Fibroblast of skin of abdomen (primary cell): ENCODE measurements at regions not wholly inside any gene's neighbourhood (a gene's known extent, or its start where the extent isn't known, plus 50 kb on each side); places are given as distances from the start of the nearest gene placed in this dataset.

Experiments used
- DNase-seq: peaks from one replicate; pipeline ENCODE4 v3.0.0-alpha.2; 2013

DNA sequence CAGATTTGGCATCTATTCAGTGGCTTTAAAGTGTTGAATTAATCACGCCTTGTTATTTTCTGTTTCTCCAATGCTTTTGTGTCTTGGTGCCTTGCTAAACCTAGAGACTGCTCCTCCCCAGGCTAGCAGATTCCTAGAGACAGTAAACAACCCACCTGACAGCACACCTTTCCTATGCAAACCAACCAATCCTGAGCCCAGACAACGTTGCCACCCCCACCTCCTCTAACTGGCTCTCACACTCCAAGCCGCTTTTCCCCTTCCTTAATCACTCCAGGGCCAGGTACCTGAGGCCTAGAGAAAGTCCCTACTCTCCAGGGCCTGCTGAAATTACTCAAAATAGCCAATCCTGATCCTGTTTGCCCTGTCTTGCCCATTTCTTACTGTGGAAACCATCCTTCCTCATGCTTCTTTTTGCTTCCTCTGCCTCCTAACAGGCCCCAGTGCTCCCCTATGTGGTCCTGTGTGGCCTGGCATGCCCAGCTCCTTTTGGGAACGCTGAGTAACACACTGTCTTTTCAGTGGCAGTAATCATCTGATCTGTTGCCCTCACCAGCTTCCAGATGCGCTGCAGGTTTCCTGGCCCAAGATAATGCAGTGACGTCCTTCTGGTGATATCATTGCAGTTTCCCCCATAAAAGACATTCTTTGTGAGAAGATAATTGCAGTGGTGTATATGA is 53.4 kb downstream of the GAS1 start:
- DNase-seq = no peak

DNA sequence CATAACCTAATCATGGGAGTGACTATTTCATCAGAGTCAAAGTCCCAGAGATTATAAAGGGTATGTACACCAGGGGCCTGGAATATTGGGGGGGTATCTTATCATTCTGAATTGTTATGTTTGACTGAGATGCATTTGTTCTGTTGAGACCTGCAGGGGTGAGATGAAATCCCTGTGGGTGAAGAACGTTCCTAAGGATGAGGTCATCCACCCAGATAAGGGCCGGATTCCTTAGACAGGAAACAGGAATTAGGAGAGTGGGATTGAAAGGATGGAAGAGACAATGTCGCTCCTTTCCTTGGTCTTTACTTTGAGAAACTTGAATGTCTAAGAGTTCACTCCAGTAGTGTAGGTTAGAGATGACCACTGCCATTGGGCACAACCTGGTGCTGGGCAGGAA is 54.7 kb downstream of the GAS1 start:
- DNase-seq = peak; percentile 29

DNA sequence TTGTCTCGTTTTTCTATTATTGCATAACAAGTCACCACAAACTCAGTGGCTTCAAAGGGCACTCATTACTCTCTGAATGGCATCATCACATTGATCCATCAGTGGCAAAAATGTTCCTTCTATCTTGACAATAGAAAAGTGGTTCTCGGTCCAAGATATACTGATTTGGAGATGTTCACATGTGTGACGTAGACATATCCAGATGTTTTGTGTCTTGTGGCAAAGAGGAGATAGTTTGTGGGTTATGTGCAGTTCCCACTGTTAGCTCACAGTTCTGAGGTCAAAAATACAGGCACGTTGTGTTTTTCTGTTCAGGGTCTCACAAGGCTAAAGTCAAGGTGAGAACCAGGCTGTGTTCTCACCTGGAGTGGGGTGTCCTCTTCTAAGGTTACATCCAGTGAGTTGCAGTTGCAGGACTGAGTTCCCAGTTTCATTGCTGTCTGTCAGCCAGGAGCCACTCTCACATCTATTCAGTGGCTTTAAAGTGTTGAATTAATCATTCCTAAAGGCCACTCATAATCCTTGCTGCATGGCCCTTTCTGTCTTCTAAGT is 55.3 kb downstream of the GAS1 start:
- no peak for DNase-seq

- no peak for DNase-seq
Measured at GRCh38 chr9:86891091-86891490, 56.2 kb downstream of the GAS1 start.

DNA sequence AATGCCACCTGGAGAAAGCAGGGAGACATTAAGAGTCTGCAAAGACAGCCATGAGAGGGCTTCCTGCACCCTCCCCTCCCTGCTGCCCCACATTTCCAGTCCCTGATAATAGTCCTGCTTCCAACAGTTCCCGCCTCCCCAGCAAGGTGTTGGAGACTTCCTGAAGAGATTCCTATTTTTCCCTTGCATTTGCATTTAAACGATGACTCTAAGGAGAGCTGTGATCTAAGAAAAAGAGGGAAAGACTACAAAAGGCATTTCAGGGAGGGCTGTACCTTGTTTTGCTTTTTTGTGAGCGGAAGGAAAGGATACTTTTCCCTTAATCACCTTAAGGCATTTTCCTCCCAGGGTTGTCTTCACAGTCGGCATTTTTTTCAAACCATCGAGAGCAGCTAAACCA is 62.1 kb downstream of the GAS1 start:
- DNase-seq = no peak

DNA sequence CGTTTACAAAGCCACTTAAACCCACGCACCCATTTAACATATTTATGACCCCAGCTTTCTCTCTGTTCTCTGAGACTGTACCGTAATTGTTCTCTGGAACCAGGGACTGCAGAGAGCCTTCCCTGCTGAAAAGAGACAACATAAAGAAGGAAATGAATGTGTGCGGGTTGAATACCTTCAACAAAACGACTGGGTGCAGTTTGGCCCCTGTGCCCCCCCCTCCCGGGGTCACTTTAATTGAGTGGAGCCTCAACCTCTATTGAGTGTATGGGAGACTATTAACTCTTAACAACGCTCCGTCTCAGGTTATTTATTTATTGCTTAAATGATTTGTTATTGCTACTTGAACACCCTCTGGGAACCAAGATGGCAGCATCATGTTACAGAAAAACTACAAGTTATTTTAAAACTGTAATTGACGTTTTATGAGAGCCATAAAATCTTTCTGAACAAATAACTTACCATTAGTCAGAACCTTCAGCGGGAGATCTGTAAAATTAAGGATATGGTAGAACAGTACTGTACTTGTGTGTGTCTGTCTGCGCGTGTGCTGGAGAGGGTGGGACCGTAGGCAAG is 70.6 kb downstream of the GAS1 start:
- no peak for DNase-seq

DNA sequence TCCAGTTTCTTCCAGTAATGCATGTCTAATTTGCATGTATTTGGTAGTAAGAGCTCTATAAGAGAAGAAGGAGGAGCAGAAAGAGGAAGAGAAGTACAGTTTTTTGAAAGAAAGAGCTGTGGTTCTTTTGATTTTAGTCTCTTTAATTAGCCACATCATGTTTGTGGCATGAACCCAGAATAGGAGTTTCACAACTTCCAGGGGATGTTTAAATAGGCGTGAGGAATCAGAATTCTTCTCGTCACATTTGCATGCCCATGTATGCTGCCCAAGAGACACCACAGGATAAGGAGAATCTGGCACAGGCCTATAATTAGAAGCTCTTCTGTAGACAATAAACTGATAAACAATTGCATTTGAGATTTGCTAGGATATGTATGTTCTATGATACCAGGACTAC is 78.7 kb downstream of the GAS1 start:
- DNase-seq = peak; percentile 48

GRCh38 chr9:86867804-86868313 is 79.4 kb downstream of the GAS1 start:
- no peak for DNase-seq

GRCh38 chr9:86865952-86866351 is 81.4 kb downstream of the GAS1 start:
- no peak for DNase-seq

DNA sequence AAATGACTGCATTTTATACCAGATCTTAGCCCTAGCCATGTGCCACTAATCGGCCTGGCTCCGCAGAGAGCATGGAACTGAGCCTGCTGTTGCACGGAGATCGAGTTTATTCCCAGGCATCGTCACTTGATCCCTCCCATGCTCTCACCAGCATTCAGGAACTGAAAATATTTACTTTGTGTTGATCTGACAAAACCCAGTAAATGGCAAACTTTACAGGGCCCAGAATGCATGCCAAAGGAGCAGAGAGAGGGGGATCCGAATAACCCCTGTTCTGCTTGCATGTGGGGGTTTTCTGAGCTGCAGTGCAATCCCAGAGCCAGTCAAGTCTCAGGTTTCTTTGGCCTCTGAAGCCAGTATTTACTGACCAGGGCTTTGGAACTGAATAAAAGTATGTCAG is 87.3 kb downstream of the GAS1 start:
- no peak for DNase-seq

GRCh38 chr9:86859056-86859455 is 88.2 kb downstream of the GAS1 start:
- DNase-seq = no peak

GRCh38 chr9:86858009-86858408 is 89.3 kb downstream of the GAS1 start:
- DNase-seq = no peak

GRCh38 chr9:86856259-86856658 is 91.0 kb downstream of the GAS1 start:
- no peak for DNase-seq

DNA sequence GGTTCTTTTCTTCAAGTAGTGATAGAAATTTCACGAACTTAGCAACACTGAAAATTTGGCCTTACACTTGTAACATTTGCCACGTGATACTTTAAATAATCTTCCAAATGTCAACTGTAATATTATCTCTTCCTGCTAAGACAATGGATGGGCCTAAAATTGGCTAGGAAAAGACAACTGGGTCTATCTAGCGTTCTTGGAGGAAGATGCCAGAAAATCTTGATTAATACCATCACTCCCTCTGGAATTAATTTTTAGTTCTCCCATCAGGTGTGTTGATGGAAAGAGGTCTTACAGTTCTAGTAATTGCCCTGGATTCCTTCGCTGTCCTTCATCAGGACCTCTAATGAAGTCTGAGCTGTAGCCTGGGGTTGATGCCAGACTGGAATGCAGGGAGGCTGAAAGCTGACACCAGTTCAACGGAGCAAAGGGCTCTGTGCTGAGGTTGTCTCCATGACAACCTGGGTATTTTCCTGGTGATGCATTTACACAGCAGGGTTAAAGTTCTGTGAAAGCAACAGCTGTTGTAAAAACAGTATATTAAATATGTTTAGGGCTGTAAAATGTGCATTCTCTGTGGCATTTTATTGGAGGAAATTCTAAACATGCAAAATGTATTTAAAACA is 92.3 kb downstream of the GAS1 start:
- DNase-seq = peak; percentile 93

GRCh38 chr9:86846656-86847055 is 100.7 kb downstream of the GAS1 start:
- DNase-seq = peak; percentile 72

DNA sequence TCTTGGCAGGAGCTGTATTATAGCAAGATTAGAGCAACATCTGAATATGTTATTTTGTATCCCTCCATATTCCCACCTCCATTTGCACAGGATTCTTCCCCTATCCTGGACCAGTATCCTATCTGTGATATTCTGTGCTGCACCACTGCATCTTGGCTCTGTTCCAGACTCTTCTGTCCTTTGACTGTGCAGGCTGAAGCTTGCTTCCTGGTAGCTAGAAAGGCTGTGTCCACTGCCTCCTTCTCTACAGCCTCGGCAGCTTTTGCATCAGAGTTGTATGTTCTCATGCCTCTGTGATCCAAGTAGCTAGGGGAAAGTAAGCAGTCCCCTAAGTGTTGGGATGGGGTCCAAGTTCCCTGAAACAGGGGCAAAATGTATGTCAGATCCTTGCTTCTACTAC is 104.1 kb downstream of the GAS1 start:
- DNase-seq = no peak

GRCh38 chr9:86842573-86842972 is 104.7 kb downstream of the GAS1 start:
- DNase-seq = peak; percentile 16

DNA sequence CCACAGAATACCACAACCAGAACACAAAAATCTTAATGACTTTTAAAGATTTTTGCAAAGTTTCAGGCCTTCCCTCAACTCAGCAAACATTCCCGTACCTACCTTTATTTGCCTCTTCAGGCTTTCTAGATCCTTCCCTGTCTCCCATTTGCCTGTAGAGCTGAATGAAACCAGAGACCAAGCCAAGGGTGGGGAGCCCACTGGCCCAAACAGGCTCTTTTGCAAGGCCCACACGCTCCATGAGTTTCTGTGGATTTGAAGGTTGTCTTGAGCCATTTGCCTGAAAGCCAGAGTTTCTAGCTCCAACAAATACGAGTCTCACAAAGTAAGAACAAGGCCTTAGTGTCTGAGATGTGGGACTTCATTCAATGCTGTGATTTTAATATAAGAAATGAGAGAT is 107.8 kb downstream of the GAS1 start:
- no peak for DNase-seq

DNA sequence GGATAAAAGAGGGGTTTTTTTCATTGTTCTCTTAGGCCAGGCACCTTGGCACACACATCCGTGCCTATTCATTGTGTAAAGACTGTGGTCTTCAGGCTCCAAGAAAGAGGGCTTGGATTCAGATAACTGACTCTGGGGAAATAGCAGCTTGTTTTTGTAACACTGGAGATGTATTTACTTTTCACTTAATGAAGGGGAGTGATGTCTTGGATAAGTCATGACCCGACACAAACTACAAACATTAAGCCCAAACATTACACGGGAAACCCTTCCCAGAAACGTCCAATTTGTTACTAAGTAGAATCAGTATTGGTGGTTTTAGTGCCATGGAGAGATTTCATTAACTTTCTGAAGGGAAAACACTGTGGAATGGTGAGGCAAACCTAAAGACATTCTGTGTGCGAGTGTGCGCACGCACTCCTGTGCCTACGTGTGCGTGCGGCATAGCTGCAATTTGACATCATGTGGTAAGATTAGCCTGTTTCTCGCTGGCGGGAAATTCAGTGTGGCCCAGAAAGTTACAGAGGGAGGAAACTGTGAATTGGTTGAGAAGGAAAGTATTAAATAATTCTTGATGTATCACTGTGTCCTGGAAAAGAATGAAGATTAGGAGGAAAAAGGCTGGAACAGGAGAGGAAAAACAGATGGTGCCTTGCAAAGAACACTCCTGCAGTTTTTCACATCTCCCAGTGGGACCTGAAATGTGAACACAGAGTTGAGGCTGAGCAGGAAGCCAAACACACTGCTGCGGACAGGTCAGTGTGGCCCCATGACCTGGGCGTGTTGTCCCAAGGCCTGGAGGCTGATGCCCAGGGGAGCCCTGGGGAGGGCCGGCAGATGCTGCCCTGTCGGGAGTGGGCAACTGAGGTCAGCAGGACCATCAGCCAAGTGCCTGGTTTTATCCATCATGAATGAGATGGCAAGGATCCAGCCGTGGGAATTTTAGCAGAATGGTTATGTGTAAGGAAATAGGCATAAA is 108.5 kb downstream of the GAS1 start:
- no peak for DNase-seq

- no peak for DNase-seq
Measured at GRCh38 chr9:86837345-86837744, 110.0 kb downstream of the GAS1 start.

- no peak for DNase-seq
Measured at GRCh38 chr9:86836797-86837196, 110.5 kb downstream of the GAS1 start.

- DNase-seq = no peak
Measured at GRCh38 chr9:86836266-86836665, 111.0 kb downstream of the GAS1 start.

- no peak for DNase-seq
Measured at GRCh38 chr9:86830356-86830755, 117.0 kb downstream of the GAS1 start.
